Neural cell (in vitro differentiated cells): ENCODE measurements at regions not wholly inside any gene's neighbourhood (a gene's known extent, or its start where the extent isn't known, plus 50 kb on each side); places are given as distances from the start of the nearest gene placed in this dataset.

ENCODE experiments used
- H2AFZ ChIP-seq: fragments of 200-600, 300-800 bp; sonication (generic), shearing (Covaris generic); 2 replicates; pipeline ENCODE4 v1.6.0; 2014; ENCODE audit warnings: low read depth, mild to moderate bottlenecking, antibody characterized with exemption, low read length, moderate library complexity
- H3F3A ChIP-seq: fragments of 200-600 bp; shearing (Covaris generic); 2 replicates; pipeline ENCODE4 v1.6.1; 2016; ENCODE audit warnings: mild to moderate bottlenecking, moderate library complexity, mixed read lengths, antibody characterized with exemption, low read length; ENCODE audit not compliant: insufficient read depth, poor library complexity, severe bottlenecking
- H3K27ac ChIP-seq: fragments of 200-600, 300-800 bp; sonication (generic), shearing (Covaris generic); 2 replicates; pipeline ENCODE4 v1.5.1; 2014; ENCODE audit warnings: mild to moderate bottlenecking, low read length, moderate library complexity
- H3K27me3 ChIP-seq: fragments of 300-800, 200-600 bp; sonication (generic), shearing (Covaris generic); 2 replicates; pipeline ENCODE4 v1.6.0; 2014; ENCODE audit warnings: mild to moderate bottlenecking, low read depth, low read length, moderate library complexity; ENCODE audit not compliant: insufficient read depth
- H3K36me3 ChIP-seq: fragments of 300-800, 200-600 bp; sonication (generic), shearing (Covaris generic); 2 replicates; pipeline ENCODE4 v1.5.1; 2014; ENCODE audit warnings: mild to moderate bottlenecking, antibody characterized with exemption, low read length, moderate library complexity; ENCODE audit not compliant: insufficient read depth
- H3K4me2 ChIP-seq: fragments of 300-800, 200-600 bp; sonication (generic), shearing (Covaris generic); 2 replicates; pipeline ENCODE4 v1.6.0; 2014; ENCODE audit warnings: mild to moderate bottlenecking, low read length
- H3K4me3 ChIP-seq: fragments of 300-800, 200-600 bp; sonication (generic), shearing (Covaris generic); 2 replicates; pipeline ENCODE4 v1.5.1; 2014; ENCODE audit warnings: mild to moderate bottlenecking, low read length, moderate library complexity
- H3K79me2 ChIP-seq: fragments of 200-600 bp; shearing (Covaris generic); replicated peaks from 2 replicates; pipeline ENCODE4 v1.6.0; 2014; ENCODE audit warnings: mild to moderate bottlenecking, low read length, moderate library complexity; ENCODE audit not compliant: insufficient read depth
- H3K9ac ChIP-seq: fragments of 300-800, 200-600 bp; sonication (generic), shearing (Covaris generic); 2 replicates; pipeline ENCODE4 v1.6.1; 2016; ENCODE audit warnings: mild to moderate bottlenecking, low read length, mixed read lengths
- H3K9me2 ChIP-seq: fragments of 200-600 bp; shearing (Covaris generic); 2 replicates; pipeline ENCODE4 v1.6.1; 2016; ENCODE audit warnings: mild to moderate bottlenecking, low read length, mixed read lengths; ENCODE audit not compliant: insufficient read depth
- H3K9me3 ChIP-seq: fragments of 200-600, 300-800 bp; sonication (generic), shearing (Covaris generic); 2 replicates; pipeline ENCODE4 v1.6.1; 2016; ENCODE audit warnings: mild to moderate bottlenecking, mixed run types, low read length, moderate library complexity, mixed read lengths
- H4K20me1 ChIP-seq: fragments of 200-600 bp; shearing (Covaris generic); 2 replicates; pipeline ENCODE4 v1.6.1; 2016; ENCODE audit warnings: mild to moderate bottlenecking, mixed run types; ENCODE audit not compliant: insufficient read depth
- EP300 ChIP-seq: fragments of 450-650 bp; conservative IDR thresholded peaks from 2 replicates; pipeline ENCODE4 v1.6.1; 2014; ENCODE audit warnings: antibody characterized with exemption, mild to moderate bottlenecking, moderate library complexity; ENCODE audit not compliant: poor library complexity, severe bottlenecking
- EZH2 ChIP-seq: fragments of 200-600, 300-800 bp; shearing (Covaris generic), sonication (generic); IDR thresholded peaks from 2 replicates; pipeline ENCODE4 v1.6.1; 2014; ENCODE audit warnings: antibody characterized with exemption, low read length, borderline replicate concordance, mild to moderate bottlenecking; ENCODE audit not compliant: insufficient read depth, poor library complexity, severe bottlenecking
- MXI1 ChIP-seq: fragments of 450-650 bp; conservative IDR thresholded peaks from 2 replicates; pipeline ENCODE4 v1.6.1; 2014; ENCODE audit warnings: antibody characterized with exemption, mild to moderate bottlenecking; ENCODE audit not compliant: poor library complexity, severe bottlenecking
- POLR2AphosphoS5 ChIP-seq: IDR thresholded peaks from 2 replicates; pipeline ENCODE4 v1.6.1; 2012
- RAD21 ChIP-seq: fragments of 450-650 bp; conservative IDR thresholded peaks from 2 replicates; pipeline ENCODE4 v1.6.1; 2014; ENCODE audit warnings: antibody characterized with exemption, mild to moderate bottlenecking, moderate library complexity
- SMC3 ChIP-seq: fragments of 450-650 bp; conservative IDR thresholded peaks from 2 replicates; pipeline ENCODE4 v1.6.1; 2014; ENCODE audit warnings: antibody characterized with exemption, mild to moderate bottlenecking, moderate library complexity; ENCODE audit not compliant: poor library complexity
- TAF1 ChIP-seq: IDR thresholded peaks from 2 replicates; pipeline ENCODE4 v1.6.1; 2012; ENCODE audit warnings: low read depth
- TF ChIP-seq, protein P1 (sequence below): fragments of 450-650 bp; IDR thresholded peaks from 2 replicates; pipeline ENCODE4 v1.5.1; 2014; ENCODE audit warnings: antibody characterized with exemption, mild to moderate bottlenecking, moderate library complexity; ENCODE audit not compliant: poor library complexity, severe bottlenecking
- TF ChIP-seq, protein P2 (sequence below): IDR thresholded peaks from 2 replicates; pipeline ENCODE4 v1.6.1; 2012; ENCODE audit warnings: borderline replicate concordance

DNA sequence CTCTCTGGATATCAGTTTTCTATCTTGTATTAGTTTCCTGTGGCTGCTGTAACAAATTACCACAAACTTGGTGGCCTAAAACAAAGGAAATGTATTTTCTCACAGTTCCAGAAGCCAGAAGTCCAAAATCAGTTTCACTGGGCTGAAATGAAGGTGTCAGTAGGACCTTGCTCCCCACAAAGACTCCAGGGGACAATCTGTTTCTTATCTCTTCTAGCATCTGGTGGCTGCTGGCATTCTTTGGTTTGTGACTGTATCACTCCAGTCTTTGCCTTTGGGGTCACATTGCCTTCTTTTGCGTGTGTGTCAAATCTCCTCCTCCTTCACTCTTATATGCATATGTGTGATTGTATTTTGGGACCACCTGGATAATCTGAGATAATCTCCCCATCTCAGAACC is 153.0 kb upstream of the PRPS1L1 start:
- H3K79me2 ChIP-seq, result no peaks in the 10 kb centered on the region
- no peak overlapping the region for H3K4me2 ChIP-seq
- no peak overlapping the region for H2AFZ ChIP-seq
- no peaks in the 10 kb centered on the region for H3K36me3 ChIP-seq
- H3K27me3 ChIP-seq, result no peaks in the 10 kb centered on the region
- H3K9me3 ChIP-seq, result no peaks in the 10 kb centered on the region
- no peak for TF ChIP-seq POLR2AphosphoS5
- no peak for TF ChIP-seq TAF1
- no peak for TF ChIP-seq SMC3
- TF ChIP-seq EZH2, result no peak
- TF ChIP-seq, protein P1, sequence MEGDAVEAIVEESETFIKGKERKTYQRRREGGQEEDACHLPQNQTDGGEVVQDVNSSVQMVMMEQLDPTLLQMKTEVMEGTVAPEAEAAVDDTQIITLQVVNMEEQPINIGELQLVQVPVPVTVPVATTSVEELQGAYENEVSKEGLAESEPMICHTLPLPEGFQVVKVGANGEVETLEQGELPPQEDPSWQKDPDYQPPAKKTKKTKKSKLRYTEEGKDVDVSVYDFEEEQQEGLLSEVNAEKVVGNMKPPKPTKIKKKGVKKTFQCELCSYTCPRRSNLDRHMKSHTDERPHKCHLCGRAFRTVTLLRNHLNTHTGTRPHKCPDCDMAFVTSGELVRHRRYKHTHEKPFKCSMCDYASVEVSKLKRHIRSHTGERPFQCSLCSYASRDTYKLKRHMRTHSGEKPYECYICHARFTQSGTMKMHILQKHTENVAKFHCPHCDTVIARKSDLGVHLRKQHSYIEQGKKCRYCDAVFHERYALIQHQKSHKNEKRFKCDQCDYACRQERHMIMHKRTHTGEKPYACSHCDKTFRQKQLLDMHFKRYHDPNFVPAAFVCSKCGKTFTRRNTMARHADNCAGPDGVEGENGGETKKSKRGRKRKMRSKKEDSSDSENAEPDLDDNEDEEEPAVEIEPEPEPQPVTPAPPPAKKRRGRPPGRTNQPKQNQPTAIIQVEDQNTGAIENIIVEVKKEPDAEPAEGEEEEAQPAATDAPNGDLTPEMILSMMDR, result no peak
- TF ChIP-seq RAD21, result no peak
- no peak for TF ChIP-seq EP300
- TF ChIP-seq, protein P2, sequence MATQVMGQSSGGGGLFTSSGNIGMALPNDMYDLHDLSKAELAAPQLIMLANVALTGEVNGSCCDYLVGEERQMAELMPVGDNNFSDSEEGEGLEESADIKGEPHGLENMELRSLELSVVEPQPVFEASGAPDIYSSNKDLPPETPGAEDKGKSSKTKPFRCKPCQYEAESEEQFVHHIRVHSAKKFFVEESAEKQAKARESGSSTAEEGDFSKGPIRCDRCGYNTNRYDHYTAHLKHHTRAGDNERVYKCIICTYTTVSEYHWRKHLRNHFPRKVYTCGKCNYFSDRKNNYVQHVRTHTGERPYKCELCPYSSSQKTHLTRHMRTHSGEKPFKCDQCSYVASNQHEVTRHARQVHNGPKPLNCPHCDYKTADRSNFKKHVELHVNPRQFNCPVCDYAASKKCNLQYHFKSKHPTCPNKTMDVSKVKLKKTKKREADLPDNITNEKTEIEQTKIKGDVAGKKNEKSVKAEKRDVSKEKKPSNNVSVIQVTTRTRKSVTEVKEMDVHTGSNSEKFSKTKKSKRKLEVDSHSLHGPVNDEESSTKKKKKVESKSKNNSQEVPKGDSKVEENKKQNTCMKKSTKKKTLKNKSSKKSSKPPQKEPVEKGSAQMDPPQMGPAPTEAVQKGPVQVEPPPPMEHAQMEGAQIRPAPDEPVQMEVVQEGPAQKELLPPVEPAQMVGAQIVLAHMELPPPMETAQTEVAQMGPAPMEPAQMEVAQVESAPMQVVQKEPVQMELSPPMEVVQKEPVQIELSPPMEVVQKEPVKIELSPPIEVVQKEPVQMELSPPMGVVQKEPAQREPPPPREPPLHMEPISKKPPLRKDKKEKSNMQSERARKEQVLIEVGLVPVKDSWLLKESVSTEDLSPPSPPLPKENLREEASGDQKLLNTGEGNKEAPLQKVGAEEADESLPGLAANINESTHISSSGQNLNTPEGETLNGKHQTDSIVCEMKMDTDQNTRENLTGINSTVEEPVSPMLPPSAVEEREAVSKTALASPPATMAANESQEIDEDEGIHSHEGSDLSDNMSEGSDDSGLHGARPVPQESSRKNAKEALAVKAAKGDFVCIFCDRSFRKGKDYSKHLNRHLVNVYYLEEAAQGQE, result no peak
- H3K4me3 ChIP-seq, result no peak overlapping the region
- no peak overlapping the region for H3K9ac ChIP-seq
- no peaks in the 10 kb centered on the region for H3K9me2 ChIP-seq
- no peak overlapping the region for H3K27ac ChIP-seq
- no peaks in the 10 kb centered on the region for H3F3A ChIP-seq
- H4K20me1 ChIP-seq, result no peaks in the 10 kb centered on the region

DNA sequence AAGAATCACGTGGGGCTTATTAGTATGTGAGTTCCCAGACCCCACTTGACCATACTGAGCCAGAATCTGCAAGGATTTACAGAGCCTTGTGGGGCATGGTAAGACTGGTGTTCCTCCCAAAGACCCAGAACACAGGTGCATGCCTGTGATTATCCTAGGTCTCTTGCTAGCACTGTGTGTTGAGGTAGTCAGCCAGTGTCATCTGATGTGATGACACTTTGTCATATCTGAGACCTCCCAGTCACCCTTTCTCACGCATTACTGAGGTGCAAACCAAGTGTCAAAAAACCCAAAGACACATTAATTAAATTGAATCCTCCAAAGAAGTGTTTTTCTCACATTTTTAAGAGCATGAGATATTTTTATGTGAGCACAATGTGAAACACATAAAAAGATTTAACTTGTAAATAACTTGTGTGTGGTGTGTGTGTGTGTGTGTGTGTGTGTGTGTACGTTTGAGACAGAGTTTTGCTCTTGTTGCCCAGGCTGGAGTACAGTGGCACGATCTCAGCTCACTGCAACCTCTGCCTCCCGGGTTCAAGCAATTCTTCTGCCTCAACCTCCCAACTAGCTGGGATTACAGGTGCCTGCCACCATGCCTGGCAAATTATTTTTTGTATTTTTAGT is 162.0 kb upstream of the PRPS1L1 start:
- Histone ChIP-seq H4K20me1 (no peaks in the 10 kb centered on the region), H3F3A (no peaks in the 10 kb centered on the region), H3K4me2 (no peak overlapping the region), H2AFZ (no peak overlapping the region), H3K27me3 (no peaks in the 10 kb centered on the region), H3K36me3 (no peaks in the 10 kb centered on the region), H3K27ac (no peak overlapping the region), H3K9ac (no peak overlapping the region), H3K9me2 (no peaks in the 10 kb centered on the region), H3K9me3 (no peaks in the 10 kb centered on the region), H3K79me2 (no peaks in the 10 kb centered on the region), H3K4me3 (no peak overlapping the region)
- TF ChIP-seq, protein P2, result no peak
- TF ChIP-seq EP300 (no peak), EZH2 (no peak), TAF1 (no peak), SMC3 (no peak), RAD21 (no peak), POLR2AphosphoS5 (no peak), MXI1 (no peak)
- TF ChIP-seq, protein P1, result no peak
